GM10248 (cell line): ENCODE measurements at regions not wholly inside any gene's neighbourhood (a gene's known extent, or its start where the extent isn't known, plus 50 kb on each side); places are given as distances from the start of the nearest gene placed in this dataset.

ENCODE experiments used
- CTCF ChIA-PET: fragments of 300-600 bp; sonication (Branson Sonifier 250); formaldehyde crosslinking; extraction: SDS; loops from one replicate; lab custom pipeline; 2021; ENCODE audit warnings: antibody characterized with exemption; lab: Yijun Ruan, JAX
- POLR2A ChIA-PET: fragments of 350-650 bp; sonication (Branson Sonifier 250); formaldehyde crosslinking; extraction: SDS; loops from one replicate; lab custom pipeline; 2020; ENCODE audit warnings: antibody characterized with exemption; lab: Yijun Ruan, JAX
- DNase-seq: peaks from one replicate; pipeline ENCODE4 v3.0.0; 2012; ENCODE audit errors: extremely low spot score
- TF ChIP-seq, protein P1 (sequence below): IDR thresholded peaks from 2 replicates; pipeline ENCODE4 v1.5.1; 2012; ENCODE audit warnings: mild to moderate bottlenecking, low read depth; ENCODE audit errors: extremely low read depth, missing control alignments, control extremely low read depth

DNA sequence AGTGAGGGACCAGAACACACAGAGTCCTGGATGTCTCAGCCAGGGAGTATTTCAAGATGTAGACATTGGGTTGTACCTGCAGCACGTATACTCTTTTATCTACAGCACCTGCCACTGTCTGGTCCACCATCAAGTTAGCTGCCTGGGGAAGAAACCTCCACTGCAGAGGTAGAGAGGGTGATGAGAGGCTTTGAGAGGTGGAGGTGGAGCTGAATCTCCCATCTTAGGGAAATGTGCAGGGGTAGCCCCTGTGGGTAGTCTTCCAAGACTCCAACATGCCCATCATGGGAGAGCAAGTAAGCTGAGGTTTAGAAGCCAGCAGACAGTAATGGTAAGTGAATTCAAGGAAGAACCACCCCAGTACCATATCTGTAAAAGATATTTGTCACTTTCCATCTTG, 93.3 kb upstream of the CELF4 start:
- TF ChIP-seq, protein P1, sequence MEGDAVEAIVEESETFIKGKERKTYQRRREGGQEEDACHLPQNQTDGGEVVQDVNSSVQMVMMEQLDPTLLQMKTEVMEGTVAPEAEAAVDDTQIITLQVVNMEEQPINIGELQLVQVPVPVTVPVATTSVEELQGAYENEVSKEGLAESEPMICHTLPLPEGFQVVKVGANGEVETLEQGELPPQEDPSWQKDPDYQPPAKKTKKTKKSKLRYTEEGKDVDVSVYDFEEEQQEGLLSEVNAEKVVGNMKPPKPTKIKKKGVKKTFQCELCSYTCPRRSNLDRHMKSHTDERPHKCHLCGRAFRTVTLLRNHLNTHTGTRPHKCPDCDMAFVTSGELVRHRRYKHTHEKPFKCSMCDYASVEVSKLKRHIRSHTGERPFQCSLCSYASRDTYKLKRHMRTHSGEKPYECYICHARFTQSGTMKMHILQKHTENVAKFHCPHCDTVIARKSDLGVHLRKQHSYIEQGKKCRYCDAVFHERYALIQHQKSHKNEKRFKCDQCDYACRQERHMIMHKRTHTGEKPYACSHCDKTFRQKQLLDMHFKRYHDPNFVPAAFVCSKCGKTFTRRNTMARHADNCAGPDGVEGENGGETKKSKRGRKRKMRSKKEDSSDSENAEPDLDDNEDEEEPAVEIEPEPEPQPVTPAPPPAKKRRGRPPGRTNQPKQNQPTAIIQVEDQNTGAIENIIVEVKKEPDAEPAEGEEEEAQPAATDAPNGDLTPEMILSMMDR: no peak
- DNase-seq: no peak
- CTCF ChIA-PET: interaction anchor here (0.9 to 1.0 kb wide), 2 partner anchors 14 to 17 kb away, joined by 3 read pairs; no protein-coding TSS in a partner anchor
- POLR2A ChIA-PET: no interaction called here

DNA sequence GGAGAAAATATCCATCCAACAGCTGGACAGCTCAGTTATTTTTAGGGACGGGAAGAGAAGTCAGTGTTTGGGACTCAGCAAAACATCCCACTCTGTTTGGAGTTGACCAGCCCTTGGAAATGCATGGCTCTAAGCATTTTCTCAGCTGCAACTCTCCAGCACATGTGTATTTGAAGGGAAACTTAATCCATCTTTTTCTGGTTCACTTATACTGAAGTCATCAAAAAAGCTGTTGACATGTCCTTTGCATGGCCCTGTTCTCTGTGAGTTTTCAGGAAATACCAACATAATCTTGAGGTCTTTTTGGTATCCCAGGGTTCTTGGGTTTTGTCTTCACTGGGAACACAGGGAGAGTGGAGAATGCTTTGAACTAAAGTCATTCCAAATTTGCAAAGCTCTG, 91.9 kb upstream of the CELF4 start:
- POLR2A ChIA-PET: no interaction called here
- CTCF ChIA-PET: interaction anchor here (1.1 kb wide), 1 partner anchor 18 kb away, joined by 3 read pairs; no protein-coding TSS in a partner anchor
- TF ChIP-seq, protein P1: no peak
- no peak for DNase-seq

DNA sequence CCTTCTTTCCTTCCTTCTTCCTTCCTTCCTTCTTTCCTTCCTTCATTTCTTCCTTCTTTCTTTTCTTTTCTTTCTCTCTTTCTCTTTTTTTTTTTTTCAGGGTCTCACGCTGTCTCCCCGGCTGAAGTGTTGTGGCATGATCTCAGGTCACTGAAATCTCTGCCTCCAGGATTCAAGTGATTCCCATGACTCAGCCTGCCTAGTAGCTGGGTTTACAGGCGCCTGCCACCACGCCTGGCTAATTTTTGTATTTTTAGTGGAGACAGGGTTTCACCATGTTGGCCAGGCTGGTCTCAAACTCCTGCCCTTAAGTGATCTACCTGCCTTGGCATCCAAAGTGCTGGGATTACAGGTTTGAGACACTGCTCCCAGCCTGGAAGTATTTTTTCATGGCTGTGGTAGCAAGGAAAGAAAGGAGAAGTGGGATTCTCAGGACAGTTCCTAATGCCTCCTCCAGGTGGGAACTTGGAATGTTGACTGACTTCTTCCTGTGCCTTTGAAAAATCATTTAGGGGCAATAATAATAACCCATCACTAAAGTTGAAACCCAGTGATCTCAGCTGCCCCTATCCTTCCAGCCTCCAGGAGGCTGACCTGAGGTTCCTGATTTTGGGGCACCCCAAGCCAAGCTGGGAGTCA, 89.3 kb upstream of the CELF4 start:
- TF ChIP-seq, protein P1: no peak
- CTCF ChIA-PET: no interaction called here

DNA sequence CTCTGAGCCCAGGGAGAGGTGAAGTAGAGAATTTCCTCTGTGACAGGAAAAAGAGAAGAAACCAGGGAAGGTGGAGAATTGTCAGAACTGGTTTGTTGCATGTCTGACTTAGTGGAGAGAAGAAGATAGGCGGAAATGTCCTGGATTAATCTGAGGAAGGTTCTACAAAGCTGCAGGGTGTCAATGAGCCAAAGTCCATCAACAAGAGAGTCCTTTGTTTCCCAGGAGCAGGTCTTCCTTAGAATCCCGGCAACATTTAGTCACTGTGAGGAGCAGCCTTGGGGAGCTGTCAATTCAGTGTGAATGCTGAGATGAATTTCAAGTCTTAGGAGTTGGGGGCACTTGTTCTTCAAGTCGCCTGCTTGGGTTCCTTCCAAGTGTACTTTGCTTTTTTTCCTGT, 88.4 kb upstream of the CELF4 start:
- TF ChIP-seq, protein P1: no peak
- POLR2A ChIA-PET: no interaction called here
- CTCF ChIA-PET: no interaction called here
- no peak for DNase-seq

More for the DNA sequence above, 89.3 kb upstream of the CELF4 start:
- no peak for DNase-seq
- POLR2A ChIA-PET: no interaction called here

DNA sequence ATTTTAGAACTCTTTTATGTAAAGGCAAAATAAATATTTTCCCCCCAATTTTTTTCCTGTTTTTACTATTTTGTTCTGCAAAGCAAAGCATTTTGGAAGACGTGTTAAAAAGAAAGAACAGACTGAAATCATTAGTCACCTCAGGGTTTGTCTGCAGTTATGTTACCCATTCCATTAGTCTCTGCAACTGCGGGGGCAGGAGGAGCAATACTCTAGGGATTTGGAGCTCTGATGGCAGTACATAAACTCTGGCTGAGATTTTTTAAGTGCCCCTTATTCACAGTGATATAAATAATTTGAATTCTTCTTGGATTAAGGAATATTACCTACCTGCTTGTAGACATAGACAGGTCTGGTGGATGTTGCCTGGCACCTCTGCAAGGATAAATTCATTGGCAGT, 88.0 kb upstream of the CELF4 start:
- ChIA-PET CTCF (no interaction called here), POLR2A (no interaction called here)
- TF ChIP-seq, protein P1: no peak
- DNase-seq: no peak

DNA sequence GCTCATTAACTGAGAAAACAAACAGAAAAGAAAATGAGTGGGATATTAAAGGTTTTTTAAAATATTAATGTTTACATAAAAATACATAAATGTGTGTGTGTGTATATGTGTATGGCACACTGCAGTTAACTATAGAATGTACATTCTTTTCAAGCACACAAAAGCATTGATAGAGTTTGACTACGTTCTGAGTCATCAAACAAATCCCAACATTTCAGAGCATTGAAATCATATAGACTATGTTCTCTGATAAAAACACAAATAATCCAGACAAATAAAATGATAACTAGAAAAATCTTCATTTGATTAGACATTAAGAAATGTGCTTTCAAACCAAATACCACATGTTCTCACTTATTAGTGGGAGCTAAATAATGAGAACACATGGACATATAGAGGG, 84.3 kb upstream of the CELF4 start:
- ChIA-PET POLR2A (no interaction called here), CTCF (interaction anchor here (1.4 kb wide), 1 partner anchor 13 kb away, joined by 3 read pairs; no protein-coding TSS in a partner anchor)
- no peak for DNase-seq
- TF ChIP-seq, protein P1: no peak
